Erythroblast (primary cell): ENCODE measurements at regions not wholly inside any gene's neighbourhood (a gene's known extent, or its start where the extent isn't known, plus 50 kb on each side); places are given as distances from the start of the nearest gene placed in this dataset.

Source experiments
- GATA1 ChIP-seq: IDR thresholded peaks from 2 replicates; pipeline ENCODE4 v1.6.1; 2011; ENCODE audit warnings: low read depth, mild to moderate bottlenecking, control low read depth, low read length, moderate library complexity
- POLR2A ChIP-seq: IDR thresholded peaks from 2 replicates; pipeline ENCODE4 v1.6.1; 2011; ENCODE audit warnings: mild to moderate bottlenecking, low read length

- no peak for TF ChIP-seq POLR2A
- no peak for TF ChIP-seq GATA1
These were observed 1148.6 kb upstream of the PRR20A start for GRCh38 chr13:55992145-55992544.
